GM18858 (cell line): ENCODE measurements at regions not wholly inside any gene's neighbourhood (a gene's known extent, or its start where the extent isn't known, plus 50 kb on each side); places are given as distances from the start of the nearest gene placed in this dataset.
"Not testable (repeated sequence)": the region's sequence is repeated elsewhere in the genome, so short reads cannot be mapped to it uniquely, and the experiment has no call there.

Experiments used
- ATAC-seq: cut with Tn5 transposase; IDR thresholded peaks from one replicate; pipeline ENCODE4 v1.9.1; 2021; ENCODE audit not compliant: unreplicated experiment

DNA sequence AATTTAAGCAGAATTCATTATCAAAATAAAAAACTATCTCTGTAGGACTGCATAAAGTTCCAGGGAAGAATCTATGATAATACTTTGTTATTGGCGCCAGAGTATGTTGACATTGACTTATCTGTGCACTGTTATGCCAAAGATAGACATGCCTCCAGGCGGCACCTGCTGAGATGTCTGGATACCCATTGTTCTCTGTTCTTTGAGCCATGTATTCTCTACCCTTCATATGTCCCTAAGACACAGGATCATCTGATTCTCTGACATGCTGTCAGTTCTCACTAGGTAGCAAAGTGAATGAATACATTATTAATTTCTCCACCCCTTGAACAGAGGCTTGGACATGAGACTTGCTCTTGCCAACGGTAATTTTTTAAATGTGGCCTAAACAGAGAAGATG lies 517.8 kb upstream of the SLITRK5 start:
- no peak for ATAC-seq

DNA sequence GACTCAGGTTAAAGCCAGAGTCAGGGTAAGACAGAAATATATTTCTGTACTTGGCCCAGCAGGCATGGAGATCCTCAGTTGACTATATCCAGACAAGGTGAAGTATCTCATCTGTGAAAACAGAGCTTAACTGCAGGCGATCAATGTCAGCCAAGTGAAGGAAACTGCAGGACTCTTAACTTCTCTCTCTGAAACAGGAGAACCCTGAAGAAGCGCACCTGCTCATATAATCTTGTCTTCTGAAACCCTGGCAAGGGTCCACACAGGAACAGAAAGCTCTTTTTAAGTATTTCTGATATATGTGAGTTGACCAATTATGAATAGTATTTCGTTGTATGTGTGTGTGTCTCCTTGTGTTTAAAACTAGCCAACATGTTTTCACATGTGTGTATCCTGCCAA lies 504.8 kb upstream of the SLITRK5 start:
- ATAC-seq = no peak

DNA sequence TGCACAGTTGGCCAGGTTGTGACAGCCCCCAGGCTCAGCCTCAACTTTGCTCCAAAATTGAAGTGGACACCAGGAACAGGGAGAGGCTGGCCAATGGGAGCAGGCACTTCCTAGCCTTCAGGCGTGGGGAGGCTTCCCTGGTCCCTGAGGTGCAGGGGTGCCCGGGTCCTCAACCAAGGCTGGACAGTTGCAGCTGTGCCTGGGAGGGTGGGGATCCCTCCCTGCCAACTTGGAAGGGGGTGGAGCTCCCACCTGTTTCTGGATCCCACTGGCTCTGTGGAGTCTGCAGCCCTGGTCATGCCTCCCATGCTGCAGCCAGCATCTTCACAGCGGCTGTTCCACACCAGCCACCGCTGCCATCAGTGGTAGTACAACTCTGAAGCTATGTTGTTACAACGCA lies 502.8 kb upstream of the SLITRK5 start:
- no peak for ATAC-seq

DNA sequence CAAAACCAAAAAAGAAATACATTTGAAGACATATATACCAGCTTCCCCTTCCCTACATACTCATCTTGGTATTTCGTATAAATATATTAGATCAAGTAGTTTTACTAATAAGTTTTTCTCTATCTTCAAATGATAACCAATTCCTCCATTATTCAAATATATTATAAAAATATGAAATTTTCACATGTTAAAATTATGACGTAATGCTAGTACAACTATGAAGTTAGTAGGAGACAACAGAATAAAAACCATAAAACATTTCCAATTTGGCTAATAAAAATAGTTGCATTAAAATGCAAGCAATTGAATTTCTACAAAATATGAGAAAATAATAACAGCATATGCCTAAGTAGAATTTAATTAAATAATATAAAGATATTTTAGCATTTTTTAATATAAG lies 501.8 kb upstream of the SLITRK5 start:
- ATAC-seq = no peak

DNA sequence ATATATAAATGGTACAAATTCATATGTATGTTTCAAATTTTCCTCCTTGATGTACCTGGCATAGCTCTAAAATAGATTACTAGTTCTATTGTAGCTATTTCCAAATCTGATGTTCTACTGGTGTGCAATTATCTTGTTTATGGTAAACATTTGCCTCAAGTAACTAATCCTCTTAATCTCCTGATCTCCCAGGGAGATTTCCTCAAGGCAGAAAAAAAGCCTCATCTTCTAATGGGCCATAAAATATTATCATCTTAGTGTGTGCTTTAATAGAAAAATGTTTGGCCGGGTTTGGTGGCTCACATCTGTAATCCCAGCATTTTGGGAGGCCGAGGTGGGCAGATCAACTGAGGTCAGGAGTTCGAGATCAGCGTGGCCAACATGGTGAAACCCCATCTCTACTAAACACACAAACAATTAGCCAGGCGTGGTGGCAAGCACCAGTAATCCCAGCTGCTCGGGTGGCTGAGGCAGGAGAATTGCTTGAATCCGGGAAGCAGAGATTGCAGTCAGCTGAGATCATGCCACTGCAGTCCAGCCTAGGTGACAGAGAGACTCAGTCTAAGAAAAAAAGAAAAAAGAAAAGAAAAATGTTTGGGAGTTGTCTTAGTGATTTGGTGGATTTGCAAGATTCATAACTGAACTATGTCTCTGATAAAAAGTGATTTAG lies 498.9 kb upstream of the SLITRK5 start:
- ATAC-seq = no peak

DNA sequence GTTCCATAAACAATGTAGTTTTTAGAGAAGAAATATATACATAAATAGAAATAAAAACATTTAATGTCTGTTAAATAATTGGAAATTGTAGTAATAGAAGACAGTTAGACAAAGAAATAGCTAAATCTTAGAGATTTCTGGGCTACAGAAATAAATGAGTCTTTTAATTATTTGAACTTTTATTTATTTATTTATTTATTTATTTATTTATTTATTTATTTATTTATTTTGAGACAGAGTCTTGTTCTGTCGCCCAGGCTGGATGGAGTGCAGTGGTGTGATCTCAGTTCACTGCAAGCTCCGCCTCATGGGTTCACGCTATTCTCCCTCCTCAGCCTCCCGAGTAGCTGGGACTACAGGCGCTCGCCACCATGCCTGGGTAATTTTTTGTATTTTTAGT lies 486.0 kb upstream of the SLITRK5 start:
- ATAC-seq = not testable (repeated sequence)

DNA sequence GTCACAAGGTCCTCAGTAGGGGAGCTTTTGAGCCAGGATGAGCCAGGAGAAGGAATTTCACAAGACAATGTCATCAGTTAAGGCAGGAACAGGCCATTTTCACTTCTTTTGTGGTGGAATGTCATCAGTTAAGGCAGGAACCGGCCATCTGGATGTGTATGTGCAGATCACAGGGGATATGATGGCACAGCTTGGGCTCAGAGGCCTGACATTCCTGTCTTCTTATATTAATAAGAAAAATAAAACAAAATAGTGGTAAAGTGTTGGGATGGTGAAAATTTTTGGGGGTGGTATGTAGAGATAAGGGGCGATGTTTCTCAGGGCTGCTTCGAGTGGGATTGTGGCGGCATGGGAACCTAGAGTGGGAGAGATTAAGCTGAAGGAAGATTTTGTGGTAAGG lies 484.5 kb upstream of the SLITRK5 start:
- not testable (repeated sequence) for ATAC-seq

DNA sequence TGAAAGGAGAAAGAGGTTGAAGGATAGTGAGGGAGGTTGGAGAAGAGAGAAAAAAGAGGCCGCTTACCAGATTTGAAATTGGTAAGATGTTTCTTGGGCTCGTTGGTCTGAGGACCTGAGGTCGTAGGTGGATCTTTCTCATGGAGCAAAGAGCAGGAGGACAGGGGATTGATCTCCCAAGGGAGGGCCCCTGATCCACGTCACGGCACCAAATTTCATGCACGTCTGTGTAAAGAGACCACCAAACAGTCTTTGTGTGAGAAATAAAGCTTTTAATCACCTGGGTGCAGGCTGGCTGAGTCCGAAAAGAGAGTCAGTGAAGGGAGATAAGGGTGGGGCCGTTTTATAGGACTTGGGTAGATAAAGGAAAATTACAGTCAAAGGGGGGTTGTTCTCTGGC lies 479.7 kb upstream of the SLITRK5 start:
- ATAC-seq = not testable (repeated sequence)

DNA sequence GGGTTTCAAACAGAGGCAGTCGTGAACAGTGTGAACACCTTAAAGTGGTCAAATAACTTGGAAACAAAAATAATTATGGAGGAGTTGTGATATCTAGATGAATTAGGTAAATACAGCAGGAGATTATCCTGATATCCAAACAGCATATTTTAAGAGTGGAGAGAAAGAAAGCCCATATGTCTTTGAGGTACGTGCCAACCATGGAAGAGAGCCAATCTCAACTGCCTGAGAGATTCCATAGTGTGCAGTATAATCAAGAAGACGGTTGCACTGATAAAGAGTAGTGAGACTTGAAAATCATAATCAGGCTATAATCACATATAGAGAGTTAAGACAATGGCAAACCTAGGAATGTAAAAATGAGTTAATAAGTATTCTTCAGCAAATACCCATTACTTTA lies 472.8 kb upstream of the SLITRK5 start:
- ATAC-seq = no peak

DNA sequence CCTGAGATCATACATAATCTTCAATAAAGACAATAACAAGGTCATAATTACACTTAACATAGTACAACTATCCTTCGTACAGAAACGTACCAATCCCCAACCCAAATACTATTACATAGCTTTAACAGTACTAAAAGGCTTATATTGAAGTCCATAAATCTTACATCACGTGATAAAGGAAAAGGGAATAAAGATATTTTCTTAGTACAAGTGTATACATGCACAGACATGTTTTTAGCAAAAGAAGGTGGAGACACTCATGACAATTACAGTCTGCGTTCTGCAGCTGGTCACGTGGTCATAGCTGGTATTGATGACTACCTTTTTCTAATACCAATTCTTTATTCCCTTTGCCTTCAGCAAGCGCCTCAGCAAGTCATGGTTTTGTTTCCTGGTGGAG lies 464.5 kb upstream of the SLITRK5 start:
- no peak for ATAC-seq

DNA sequence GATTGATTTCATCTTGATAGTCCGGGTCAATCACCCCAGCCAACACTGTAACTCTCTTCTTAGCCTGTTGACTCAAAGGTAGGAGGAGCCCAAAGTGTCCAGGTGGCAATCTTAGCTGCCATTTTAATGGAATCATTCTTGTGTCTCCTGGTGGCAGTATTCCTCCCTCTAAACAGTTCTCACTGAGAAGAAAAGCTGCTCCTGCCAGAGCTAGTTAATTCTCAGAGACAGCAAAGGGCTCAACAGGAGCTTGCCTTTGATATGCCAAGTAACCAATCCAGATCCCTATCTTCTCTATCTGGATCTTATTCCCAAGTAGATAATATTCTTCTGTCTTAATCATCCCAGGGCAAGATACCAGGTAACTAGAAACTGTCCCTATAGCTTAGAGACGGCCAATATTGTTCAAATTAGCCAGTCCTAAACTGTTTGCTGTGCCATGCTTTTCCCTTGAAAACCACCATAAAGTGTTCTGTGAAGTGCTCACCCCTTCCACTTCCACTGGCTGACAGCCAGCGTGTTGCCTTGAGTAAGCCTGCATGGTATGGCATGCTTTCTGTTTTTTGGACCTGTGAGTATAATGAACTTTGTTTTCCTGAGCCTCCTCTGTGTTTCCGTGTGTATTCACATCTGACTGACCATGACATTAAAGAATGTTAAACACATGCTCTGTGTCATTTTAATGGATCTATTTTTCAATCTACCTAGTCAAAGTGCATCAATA lies 463.7 kb upstream of the SLITRK5 start:
- ATAC-seq = no peak

DNA sequence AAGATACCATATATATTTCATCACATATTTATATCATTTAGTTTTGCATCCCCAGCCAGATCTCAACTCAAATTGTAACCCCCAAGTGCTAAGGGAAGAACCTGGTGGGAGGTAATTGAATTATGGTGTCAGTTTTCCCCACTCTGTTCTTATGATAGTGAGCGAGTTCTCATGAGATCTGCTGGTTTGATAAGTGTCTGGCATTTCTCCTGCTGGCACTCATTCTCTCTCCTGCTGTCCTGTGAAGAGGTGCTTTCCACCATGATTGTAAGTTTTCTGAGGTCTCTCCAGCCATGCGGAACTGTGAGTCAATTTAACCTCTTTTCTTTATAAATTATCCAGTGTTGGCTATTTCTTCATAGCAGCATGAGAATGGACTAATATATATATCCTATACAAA lies 462.5 kb upstream of the SLITRK5 start:
- no peak for ATAC-seq

DNA sequence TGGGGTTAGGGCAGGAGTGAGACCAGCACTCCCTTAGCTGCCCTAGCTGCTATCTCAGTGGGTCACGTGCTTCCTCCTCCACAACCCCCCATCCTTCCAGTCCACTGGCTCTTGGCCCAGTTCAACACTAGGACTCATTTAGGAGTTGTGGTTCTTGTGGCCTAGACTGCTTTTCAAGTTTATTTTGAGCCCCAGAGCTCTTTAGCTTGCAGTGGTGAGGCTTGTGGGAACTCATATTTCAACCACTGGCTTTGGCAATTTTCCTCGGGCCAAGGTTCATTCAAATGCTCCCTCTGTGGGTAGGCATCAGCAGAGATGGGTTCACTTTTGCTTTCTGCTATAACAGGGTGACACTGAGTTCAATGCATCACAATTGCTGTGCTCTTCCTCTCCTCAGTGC lies 436.2 kb upstream of the SLITRK5 start:
- ATAC-seq = no peak

DNA sequence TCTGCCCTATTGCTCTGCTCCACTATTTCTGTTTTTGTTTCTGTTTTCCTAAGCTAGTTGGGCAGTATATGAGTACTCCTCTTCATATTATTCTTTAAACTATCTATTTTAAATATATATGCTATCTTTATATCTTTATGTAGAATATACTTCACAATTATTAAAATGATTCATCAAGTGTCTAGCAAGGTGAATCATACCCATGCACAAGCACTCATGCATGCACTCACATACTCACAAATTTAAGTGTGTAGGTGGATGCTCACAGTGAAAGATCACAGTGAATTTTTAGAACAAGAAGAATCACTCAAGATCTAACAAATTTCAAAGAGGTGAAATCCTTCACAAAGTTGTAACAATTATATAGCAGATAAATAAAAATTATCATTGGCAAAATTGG lies 435.6 kb upstream of the SLITRK5 start:
- ATAC-seq = no peak

DNA sequence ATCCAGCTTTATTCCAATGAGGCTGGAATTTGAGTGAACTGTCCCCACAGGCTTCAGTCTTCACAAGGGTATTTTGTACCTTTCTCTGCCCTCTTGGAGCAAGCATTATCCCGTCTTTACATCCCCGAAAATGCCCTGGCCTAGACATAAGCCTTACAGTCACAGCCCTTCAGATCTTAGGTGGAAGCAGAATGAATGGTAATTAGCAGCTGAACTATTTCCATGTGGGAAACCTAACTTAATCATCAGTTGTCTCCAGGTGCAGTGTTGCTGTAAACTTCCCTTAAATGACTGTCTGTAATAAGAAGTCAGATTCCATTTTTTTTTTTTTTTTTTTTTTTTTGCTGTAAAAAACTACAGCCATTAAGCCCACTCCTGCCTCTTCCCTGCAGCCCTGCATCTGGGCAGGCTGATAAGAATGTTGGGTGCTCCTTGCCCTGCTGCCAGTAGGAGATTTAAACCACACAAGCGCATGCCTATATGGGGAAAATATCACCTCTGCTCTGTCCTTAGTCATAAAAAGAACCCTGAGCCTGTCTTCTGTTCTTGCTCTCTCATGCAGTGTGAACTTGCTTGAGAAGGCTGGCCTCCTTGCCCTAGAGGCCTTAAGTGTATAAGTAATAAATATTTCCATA lies 426.8 kb upstream of the SLITRK5 start:
- ATAC-seq = no peak

DNA sequence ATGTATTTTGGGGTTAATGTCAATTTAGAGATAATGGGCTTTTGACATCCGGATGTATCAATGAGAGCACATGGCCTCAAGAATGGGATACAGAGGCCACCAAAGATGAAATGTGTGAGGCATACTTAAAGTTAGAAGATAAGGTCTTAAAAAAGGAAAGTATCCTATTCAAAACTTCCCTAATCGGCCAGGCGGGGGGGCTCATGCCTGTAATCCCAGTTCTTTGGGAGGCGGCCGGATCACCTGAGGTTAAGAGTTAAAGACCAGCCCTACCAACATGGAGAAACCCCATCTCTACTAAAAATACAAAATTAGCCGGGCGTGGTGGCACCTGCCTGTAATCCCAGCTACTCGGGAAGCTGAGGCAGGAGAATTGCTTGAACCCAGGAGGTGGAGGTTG lies 421.3 kb upstream of the SLITRK5 start:
- ATAC-seq = not testable (repeated sequence)

DNA sequence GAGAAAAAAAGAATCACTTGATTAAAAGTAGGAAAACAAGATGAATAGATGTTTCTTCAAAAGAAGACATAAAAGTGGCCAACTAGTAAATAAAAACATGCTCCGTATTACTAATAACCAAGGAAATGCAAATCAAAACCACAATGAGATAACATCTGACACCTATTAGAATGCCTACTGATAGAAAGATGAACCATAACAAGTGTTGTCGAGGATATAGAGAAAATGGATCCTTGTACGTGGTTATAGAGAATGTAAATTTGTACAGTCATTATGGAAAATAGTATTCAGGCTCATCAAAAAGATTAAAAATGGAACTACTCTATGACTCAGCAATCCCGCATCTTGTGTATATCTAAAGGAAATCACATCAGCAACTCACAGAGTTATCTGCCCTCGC lies 415.8 kb upstream of the SLITRK5 start:
- no peak for ATAC-seq

DNA sequence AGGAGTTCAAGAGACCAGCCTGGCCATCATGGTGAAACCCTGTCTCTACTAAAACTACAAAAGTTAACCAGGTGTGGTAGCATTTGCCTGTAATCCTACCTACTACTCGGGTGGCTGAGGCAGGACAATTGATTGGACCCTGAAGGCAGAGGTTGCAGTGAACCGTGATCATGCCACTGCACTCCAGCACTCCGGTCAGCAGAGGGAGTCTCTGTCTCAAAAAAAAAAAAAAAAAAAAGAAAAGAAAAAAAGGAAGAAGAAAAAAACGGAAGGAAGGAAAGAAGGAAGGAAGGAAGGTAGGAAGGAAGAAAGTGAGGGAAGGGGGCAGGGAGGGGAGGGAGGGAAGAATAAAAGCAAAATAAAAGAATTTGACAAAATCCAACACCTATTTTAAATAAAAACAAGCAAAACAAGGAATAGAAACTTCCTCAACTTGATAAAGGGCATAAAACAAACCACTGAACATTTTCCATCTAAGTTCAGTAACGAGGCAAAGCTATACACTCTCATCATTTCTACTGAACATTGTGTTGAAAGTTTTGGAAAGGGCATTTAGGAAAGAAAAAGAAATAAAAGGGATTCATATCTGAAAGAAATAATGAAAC lies 411.6 kb upstream of the SLITRK5 start:
- ATAC-seq = no peak

DNA sequence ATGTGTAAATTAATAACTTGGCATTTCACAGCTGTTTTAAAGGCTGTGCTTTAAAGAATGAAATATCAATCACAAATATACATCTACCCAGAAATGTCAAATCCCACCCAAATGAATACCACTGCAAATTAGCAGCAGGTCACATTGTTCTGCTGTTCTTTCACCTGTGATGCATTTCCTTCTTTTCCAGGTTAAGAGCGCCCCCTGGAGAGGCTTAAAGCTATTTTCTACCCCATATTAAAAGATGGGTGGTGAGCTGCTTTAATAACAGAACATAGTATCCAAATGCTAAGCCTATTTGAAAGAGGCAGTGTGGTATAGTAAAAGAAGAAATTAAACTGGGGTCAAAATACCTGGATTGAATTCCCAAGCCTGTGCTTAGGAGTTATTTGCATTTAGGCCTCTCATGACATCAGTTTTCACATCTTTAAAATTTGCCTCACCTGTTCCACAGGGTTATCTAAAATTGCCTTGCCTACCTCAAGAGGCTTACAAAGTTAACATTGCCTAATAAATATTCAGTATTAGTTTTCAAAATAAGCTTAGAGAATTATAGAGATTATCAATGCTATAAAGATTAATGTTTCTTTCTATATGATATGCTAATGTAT lies 396.9 kb upstream of the SLITRK5 start:
- ATAC-seq = peak; percentile 58

DNA sequence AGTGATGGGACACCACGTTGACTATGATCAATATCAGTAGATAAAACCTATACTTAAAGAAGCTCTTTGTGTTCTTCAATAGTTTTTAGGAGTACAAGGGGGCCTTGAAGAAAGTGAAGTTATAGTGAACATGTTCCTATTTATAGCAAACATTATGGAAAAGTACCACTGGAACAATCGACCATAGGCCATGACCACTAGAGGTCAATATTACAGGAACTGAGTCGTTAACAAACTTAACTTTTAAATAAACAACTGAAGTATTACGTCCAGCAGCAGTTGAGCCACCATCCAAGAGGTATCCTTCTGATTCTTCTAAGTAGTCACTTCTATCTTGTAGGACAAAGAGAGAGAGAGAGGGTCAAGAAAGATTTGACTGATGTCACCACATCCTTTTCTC lies 391.0 kb upstream of the SLITRK5 start:
- no peak for ATAC-seq

DNA sequence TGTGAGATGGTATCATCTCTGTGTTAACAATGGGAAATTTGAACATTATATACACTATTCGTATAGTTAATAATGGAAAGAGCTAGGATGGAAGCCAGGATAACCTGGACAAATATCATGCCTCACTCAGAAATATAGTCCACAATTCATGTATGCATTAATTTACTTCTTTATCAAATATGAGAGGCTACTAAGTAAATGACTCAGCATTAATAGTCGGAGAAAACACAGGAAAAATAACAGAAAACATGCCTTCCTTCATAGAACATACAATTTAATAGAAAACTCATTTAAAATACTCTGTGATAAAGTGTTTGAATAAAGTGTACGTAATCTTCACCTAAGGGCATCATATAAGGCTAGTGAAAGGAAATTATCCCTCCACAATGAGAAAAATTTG lies 383.4 kb upstream of the SLITRK5 start:
- ATAC-seq = no peak

DNA sequence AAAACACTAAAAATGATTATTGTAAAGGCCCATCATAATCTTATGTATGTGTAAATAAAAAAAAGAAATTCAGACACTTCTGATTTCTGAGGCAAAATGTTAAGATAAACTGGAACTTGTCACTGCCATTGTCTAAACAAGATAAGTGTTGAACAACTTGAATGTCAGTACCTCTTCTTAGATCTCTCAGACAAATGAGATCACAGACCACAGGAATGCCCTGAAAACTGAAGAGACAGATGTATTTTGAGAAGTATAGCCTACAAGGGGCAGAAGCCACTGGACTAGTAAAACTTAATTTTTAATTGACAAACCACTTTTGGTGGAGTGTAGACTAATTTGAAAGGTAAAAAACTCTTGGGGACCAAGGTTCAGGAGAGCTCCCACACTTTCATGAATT lies 375.5 kb upstream of the SLITRK5 start:
- ATAC-seq = no peak
